Fibroblast of skin of right biceps (primary cell): ENCODE measurements at regions not wholly inside any gene's neighbourhood (a gene's known extent, or its start where the extent isn't known, plus 50 kb on each side); places are given as distances from the start of the nearest gene placed in this dataset.

Experiments
- DNase-seq: peaks from one replicate; pipeline ENCODE4 v3.0.0-alpha.2; 2013

GRCh38 chr9:111985315-111985714, 88.7 kb downstream of the UGCG start:
- DNase-seq: no peak

GRCh38 chr9:111986035-111986556, 89.5 kb downstream of the UGCG start:
- peak; percentile 32 for DNase-seq
